ENCODE measurements at regions not wholly inside any gene's neighbourhood (a gene's known extent, or its start where the extent isn't known, plus 50 kb on each side); places are given as distances from the start of the nearest gene placed in this dataset.

GRCh38 chr13:112247471-112248405 lies 128.4 kb upstream of the SPACA7 start:
- no peak for DNase-seq

DNA sequence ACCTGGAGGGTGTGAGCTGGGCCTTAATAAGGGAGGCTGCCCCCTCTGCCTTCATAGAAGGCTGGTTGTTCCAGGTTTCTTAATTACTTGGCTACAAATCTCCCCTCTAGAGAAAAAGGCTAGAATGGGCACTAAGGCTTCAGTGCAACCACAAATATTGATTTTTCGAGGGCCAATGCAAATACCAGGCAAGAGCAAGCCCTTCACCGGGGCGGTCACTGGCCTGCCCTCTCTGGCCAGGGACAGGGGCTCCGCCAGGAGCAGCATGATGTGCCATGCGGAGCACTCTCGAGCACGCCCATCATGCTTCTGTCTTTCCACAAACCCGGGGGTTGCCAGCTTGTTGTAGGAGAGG lies 127.8 kb upstream of the SPACA7 start:
- DNase-seq = no peak

DNA sequence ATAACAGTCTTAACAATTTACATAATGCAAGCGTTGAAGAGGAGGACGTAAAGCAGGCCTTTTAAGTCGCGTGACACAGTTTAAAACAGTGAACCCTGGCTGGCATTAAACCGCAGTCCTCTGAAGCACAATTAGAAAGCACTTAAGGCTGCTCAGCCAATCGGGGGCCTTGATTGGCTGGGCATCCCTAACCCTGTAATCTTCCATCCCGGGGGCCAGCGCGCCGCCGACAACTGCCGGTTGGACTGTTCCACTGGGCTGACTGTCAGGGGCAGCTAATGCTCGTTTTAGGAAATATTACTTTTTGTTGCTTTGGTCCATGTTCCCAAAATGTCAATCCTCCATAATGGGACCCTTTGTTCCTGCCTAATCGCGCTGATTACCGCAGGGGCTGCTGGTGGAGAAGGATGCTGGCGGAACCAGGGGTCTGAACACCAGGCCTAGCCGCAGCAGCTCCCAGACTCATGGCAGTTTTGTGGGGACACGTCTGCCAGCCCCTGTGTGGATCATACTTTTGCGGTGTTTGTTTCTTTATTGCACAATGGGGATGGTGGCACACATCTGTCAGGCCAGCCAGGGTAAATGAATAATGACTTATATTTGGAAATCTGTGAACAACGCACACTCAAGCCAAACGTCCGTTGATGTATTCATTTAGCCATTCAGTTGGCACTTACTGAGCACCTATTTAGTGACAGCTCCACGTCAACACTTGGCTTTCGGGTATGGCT lies 127.1 kb upstream of the SPACA7 start:
- DNase-seq = no peak

- no peak for DNase-seq
These were observed 126.2 kb upstream of the SPACA7 start for GRCh38 chr13:112249644-112250610.

DNA sequence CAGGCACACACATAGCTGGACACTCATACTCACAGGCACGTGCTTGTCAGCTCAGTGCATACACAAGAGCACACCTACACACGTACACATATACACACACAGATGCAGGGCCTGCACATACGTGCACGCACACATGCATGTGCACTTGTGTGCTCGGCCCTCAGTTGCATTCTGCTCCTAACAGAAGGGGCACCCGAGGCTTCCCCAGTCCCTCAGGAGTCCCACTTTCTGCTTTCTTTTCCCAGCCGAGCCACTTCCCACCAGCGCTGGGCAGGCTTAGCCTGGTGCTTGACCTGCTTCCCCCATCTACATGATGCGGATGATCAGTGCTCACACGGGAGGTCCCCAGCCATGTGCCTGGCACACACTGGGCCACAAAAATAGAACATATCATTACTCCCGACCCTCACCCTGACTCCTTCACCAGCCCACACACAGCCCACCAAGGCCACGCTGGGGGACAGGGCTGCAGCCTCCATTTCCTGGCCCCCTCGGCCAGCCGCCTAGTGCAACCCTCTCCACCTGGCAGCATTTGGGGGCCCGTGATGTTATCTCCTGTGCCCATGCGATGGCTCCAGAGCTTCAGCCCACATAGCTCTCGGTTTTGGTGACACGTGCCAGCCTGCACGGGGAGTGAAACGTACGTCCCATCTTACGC lies 125.2 kb upstream of the SPACA7 start:
- DNase-seq = no peak

- no peak for DNase-seq
These were observed 124.1 kb upstream of the SPACA7 start for GRCh38 chr13:112251930-112252585.

DNA sequence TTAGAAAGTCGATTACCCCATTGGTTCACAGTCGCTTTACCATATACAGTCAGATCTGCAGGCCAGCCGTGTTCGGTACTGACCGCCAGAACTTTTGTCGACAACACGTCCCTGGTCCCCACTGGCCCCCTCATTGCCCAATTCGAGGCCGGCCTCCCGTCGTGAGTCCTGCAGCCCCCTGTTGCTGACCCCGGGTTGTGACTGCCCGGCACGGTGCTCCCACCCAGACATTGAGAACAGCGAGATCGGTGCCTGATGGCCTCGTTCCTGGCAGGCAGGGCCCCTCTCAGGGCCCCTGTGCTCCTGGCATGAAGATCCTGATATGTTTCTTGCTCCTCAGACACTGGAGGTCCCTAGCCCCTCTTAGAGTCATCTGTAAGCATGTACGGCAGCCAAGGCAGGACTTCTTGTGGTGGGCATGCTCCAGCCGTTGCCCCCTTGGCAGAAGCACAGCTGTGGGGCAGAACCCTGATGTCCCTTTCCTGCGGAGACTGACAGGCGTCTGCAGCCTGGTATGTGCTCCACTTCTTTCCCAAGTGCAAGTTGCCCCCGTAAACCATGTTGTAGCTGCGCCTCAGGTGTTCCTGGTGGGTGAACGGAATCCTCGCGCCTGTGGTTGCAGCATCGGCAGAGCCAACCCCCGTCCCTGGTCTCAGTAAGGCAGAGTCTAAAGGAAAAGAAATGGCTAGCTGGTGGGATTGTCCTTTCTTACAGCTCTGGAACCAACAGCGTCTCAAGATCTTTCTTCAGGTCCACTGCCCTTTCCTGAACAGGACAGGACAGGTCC lies 123.2 kb upstream of the SPACA7 start:
- DNase-seq = no peak

- DNase-seq = no peak
These were observed 122.5 kb upstream of the SPACA7 start for GRCh38 chr13:112253631-112254030.

GRCh38 chr13:112254061-112254818 lies 121.9 kb upstream of the SPACA7 start:
- no peak for DNase-seq

DNA sequence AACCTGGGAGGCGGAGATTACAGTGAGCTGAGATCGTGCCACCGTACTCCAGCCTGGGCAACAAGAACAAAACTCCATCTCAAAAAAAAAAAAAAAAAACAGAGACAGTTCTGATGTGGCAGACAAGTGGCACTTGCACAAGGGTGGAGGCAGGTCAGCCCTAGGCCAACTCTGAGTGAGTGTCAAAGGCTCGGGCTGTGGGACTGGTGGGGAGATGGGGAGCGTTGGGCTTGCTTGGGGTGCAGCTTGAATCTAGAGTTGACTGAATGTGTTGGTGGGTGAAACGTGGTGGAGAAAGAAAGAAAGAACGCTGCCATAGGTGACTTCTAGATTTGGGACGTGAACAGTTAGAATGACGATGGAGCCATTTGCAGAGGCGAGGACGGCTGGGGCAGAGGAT lies 121.3 kb upstream of the SPACA7 start:
- DNase-seq = no peak

DNA sequence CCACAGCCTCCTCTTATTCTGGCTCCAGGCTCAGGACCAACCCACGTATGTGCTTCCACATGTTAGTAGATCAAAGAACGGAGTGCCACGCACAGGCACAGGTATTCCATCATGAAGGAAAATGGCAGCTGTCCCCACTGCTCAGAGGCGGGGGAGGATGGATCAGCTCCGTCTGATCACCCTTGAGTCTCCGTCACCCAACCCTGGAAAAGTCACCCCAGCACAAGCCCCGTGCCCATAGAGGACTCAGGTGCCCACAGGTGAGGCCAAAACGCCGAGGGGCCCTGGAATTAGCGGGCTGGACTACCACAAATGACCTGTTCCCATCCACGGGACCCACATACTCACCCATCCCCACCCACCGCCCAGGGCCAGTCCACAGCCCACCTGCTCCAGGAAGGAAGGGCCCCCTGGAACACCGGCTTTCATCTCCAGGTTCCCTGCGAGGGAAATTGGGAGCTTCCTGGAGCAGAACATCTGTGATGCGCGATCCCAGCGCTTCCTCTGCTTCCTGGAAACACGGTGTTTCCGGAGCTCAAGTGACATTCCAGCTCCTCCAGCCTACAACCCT lies 120.5 kb upstream of the SPACA7 start:
- DNase-seq = no peak

DNA sequence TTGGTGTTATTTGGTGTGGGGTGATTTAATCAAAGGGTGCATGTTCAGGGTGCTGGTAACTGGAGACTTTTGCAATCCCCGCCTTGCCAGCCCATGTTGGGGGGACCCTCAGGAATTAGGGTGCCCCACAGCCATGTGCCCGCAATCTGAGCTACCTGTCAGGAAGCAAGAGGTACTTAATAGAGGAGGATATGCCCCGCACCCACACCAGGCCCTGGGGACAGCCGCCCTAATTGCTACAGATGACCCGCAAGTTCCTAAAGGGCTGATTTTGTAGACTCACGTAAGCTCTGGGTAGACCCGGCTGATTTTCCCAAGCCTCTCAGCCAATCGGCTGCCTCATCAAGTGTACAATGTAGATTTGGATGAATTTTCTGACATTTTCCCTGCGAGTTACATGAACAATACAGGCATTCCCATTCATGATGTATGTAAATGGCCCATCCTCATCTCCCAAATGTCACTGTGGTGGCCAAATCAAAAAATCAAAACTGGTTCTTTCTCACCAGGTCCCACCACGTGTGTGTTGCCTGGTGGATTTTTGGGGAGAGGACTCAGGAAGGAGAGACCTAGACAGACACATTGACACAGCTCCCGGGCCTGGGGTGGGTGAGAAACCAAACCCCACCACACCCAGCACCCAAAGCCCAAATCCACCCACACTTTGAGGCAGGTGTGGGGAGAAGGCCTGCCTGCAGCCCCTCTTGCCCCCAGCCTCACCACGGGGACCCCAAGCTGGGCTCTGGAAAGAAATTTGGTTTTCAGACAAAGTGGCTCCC lies 119.2 kb upstream of the SPACA7 start:
- no peak for DNase-seq

GRCh38 chr13:112259511-112259910 lies 116.6 kb upstream of the SPACA7 start:
- no peak for DNase-seq

GRCh38 chr13:112260108-112261055 lies 115.8 kb upstream of the SPACA7 start:
- no peak for DNase-seq

GRCh38 chr13:112261924-112262323 lies 114.2 kb upstream of the SPACA7 start:
- no peak for DNase-seq

DNA sequence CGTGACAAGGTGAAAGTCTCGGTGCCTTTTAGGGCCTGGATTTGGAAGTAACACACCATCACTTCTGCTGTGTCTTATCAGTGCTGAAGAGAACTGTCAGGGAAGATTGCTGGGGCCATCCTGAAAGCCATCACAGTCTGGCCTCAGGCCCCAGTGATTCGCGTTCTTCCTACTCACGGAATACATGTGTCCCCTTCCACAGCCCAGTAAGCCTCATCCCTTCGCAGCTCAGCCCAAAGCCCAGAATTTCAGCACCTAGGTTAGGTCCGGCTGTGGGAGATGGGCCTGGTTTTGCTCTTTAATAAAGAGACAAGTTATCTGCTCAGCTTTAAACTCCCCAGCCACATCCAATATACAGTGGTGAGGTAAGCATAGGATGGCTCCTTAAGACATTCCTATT lies 113.0 kb upstream of the SPACA7 start:
- DNase-seq = no peak

DNA sequence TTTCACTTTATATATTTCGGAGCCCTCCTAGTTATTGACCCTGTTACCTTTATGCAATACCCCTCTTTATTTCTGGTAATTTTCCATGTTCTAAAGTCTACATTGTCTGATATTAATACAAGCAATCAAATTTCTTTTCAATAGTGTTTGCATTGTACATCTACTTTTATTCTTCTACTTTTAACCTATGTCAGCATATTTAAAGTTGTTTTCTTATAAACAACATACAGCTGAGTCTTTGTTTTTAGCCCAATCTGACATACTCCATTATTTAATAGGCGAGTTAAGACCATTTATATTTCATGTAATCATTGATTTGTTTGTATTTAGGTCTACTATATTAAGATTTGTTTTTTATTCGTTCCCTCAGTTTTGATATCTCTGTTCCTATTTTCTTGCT lies 108.5 kb upstream of the SPACA7 start:
- DNase-seq = no peak

- DNase-seq = no peak
These were observed 105.2 kb upstream of the SPACA7 start for GRCh38 chr13:112270951-112271350.
